ENCODE measurements at regions not wholly inside any gene's neighbourhood (a gene's known extent, or its start where the extent isn't known, plus 50 kb on each side); places are given as distances from the start of the nearest gene placed in this dataset.

GRCh38 chr5:36364473-36364872 lies 62.8 kb upstream of the RANBP3L start:
- DNase-seq = no peak
- Histone ChIP-seq H3K4me3 (ENCODE audit: low read length) (no peak overlapping the region), H4K20me1 (ENCODE audit: insufficient read depth, low read length) (no peaks in the 10 kb centered on the region), H3K27ac (ENCODE audit: low read length) (no peak overlapping the region), H3K79me2 (ENCODE audit: low read length) (no peaks in the 10 kb centered on the region), H2AFZ (ENCODE audit: low read length) (no peak overlapping the region), H3K36me3 (replicated peaks; ENCODE audit: insufficient read depth, low read length) (no peaks in the 10 kb centered on the region), H3K4me2 (ENCODE audit: low read depth, low read length) (no peak overlapping the region), H3K27me3 (replicated peaks; ENCODE audit: insufficient read depth, low read length) (no peaks in the 10 kb centered on the region), H3F3A (ENCODE audit: insufficient read depth, low read length) (peaks cover 10% of the 10 kb centered on the region), H3K9me2 (replicated peaks; ENCODE audit: insufficient read depth, low read length) (no peaks in the 10 kb centered on the region), H3K4me1 (ENCODE audit: low read length) (peaks cover 21% of the 10 kb centered on the region), H3K9ac (ENCODE audit: low read length) (no peak overlapping the region), H3K9me3 (replicated peaks; ENCODE audit: insufficient read depth, low read length) (no peaks in the 10 kb centered on the region)
- TF ChIP-seq EZH2 (optimal IDR thresholded peaks at IDR 0.05; ENCODE audit: low read depth, low read length) (no peak), EZH2phosphoT487 (IDR thresholded peaks at IDR 0.05; ENCODE audit: low read length) (no peak)
- TF ChIP-seq, protein P1, sequence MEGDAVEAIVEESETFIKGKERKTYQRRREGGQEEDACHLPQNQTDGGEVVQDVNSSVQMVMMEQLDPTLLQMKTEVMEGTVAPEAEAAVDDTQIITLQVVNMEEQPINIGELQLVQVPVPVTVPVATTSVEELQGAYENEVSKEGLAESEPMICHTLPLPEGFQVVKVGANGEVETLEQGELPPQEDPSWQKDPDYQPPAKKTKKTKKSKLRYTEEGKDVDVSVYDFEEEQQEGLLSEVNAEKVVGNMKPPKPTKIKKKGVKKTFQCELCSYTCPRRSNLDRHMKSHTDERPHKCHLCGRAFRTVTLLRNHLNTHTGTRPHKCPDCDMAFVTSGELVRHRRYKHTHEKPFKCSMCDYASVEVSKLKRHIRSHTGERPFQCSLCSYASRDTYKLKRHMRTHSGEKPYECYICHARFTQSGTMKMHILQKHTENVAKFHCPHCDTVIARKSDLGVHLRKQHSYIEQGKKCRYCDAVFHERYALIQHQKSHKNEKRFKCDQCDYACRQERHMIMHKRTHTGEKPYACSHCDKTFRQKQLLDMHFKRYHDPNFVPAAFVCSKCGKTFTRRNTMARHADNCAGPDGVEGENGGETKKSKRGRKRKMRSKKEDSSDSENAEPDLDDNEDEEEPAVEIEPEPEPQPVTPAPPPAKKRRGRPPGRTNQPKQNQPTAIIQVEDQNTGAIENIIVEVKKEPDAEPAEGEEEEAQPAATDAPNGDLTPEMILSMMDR (IDR thresholded peaks at IDR 0.05; ENCODE audit: low read length) = no peak

GRCh38 chr5:36365896-36366295 lies 64.2 kb upstream of the RANBP3L start:
- Histone ChIP-seq H3K9me3 (replicated peaks; ENCODE audit: insufficient read depth, low read length) (no peaks in the 10 kb centered on the region), H3K4me1 (ENCODE audit: low read length) (peaks cover 7% of the 10 kb centered on the region), H3K79me2 (ENCODE audit: low read length) (no peaks in the 10 kb centered on the region), H3F3A (ENCODE audit: insufficient read depth, low read length) (no peaks in the 10 kb centered on the region; the same call in 1 of the 2 replicates), H3K9me2 (replicated peaks; ENCODE audit: insufficient read depth, low read length) (no peaks in the 10 kb centered on the region), H3K4me2 (ENCODE audit: low read depth, low read length) (no peak overlapping the region), H3K27me3 (replicated peaks; ENCODE audit: insufficient read depth, low read length) (no peaks in the 10 kb centered on the region), H4K20me1 (ENCODE audit: insufficient read depth, low read length) (no peaks in the 10 kb centered on the region), H3K36me3 (replicated peaks; ENCODE audit: insufficient read depth, low read length) (no peaks in the 10 kb centered on the region), H3K27ac (ENCODE audit: low read length) (no peak overlapping the region), H3K4me3 (ENCODE audit: low read length) (no peak overlapping the region), H2AFZ (ENCODE audit: low read length) (no peak overlapping the region), H3K9ac (ENCODE audit: low read length) (no peak overlapping the region)
- TF ChIP-seq EZH2phosphoT487 (IDR thresholded peaks at IDR 0.05; ENCODE audit: low read length) = no peak
- TF ChIP-seq, protein P1 (IDR thresholded peaks at IDR 0.05; ENCODE audit: low read length) = no peak
- no peak for TF ChIP-seq EZH2 (optimal IDR thresholded peaks at IDR 0.05; ENCODE audit: low read depth, low read length)
- DNase-seq = no peak

DNA sequence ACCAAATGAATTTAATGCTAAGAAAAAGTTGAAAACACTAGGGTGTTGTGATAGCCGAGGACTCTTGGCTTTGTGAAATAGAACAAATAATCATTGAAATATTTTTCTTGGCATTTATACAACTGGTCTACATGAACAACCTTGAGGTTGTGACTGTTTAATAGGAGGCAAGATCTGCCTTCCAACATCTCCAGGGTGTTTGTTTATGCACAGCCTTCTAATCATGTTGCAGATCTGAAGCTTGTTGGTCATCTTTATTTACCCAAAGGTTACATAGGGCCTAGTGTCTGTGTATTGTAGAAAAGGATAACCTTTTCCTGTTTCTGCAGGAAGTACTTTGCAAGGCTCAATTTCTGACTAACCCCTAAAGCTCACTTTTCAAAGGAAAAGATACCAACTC lies 65.2 kb upstream of the RANBP3L start:
- no peaks in the 10 kb centered on the region for H3F3A ChIP-seq (ENCODE audit: insufficient read depth, low read length)
- no peak overlapping the region for H3K4me3 ChIP-seq (ENCODE audit: low read length)
- H3K9me2 ChIP-seq (replicated peaks; ENCODE audit: insufficient read depth, low read length) = no peaks in the 10 kb centered on the region
- peaks cover 1% of the 10 kb centered on the region; the same call in 1 of the 2 replicates for H3K4me1 ChIP-seq (ENCODE audit: low read length)
- H3K27ac ChIP-seq (ENCODE audit: low read length) = no peak overlapping the region
- H3K9me3 ChIP-seq (replicated peaks; ENCODE audit: insufficient read depth, low read length) = no peaks in the 10 kb centered on the region
- no peak for TF ChIP-seq EZH2phosphoT487 (IDR thresholded peaks at IDR 0.05; ENCODE audit: low read length)
- TF ChIP-seq, protein P1 (IDR thresholded peaks at IDR 0.05; ENCODE audit: low read length) = no peak
- TF ChIP-seq EZH2 (optimal IDR thresholded peaks at IDR 0.05; ENCODE audit: low read depth, low read length) = no peak
- H3K27me3 ChIP-seq (replicated peaks; ENCODE audit: insufficient read depth, low read length) = no peaks in the 10 kb centered on the region
- no peak for DNase-seq
- no peaks in the 10 kb centered on the region for H3K36me3 ChIP-seq (replicated peaks; ENCODE audit: insufficient read depth, low read length)
- no peak overlapping the region for H3K4me2 ChIP-seq (ENCODE audit: low read depth, low read length)
- H3K79me2 ChIP-seq (ENCODE audit: low read length) = no peaks in the 10 kb centered on the region
- H2AFZ ChIP-seq (ENCODE audit: low read length) = no peak overlapping the region
- no peak overlapping the region for H3K9ac ChIP-seq (ENCODE audit: low read length)
- H4K20me1 ChIP-seq (ENCODE audit: insufficient read depth, low read length) = no peaks in the 10 kb centered on the region
